ENCODE measurements at regions not wholly inside any gene's neighbourhood (a gene's known extent, or its start where the extent isn't known, plus 50 kb on each side); places are given as distances from the start of the nearest gene placed in this dataset.

DNA sequence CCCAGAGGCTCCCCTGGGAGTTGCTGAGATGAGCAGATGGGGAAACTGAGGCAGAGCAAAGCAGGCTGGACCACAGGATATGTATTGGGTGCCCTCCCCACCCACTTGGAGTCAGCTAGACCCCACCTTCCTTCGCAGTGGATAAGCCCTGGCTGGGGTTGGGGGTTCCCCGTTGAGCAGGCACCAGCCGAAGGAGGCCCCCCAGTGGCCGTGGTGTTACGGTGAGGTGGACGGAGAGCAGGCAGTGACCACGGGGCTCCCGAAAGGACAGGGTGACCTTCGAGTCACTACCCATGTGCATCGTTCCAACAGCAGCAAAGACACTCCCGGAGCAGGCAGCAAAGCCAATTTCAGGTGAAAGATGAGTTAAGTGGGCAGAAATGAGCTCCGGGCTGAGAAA, 62.4 kb upstream of the ADGRE5 start:
- no peaks in the 10 kb centered on the region for H3K9me2 ChIP-seq
- no peak overlapping the region for H3K27ac ChIP-seq (ENCODE audit: low read depth in 2 of 2, low read length in 1 of 2)
- no peaks in the 10 kb centered on the region for H3K79me2 ChIP-seq (ENCODE audit: insufficient read depth)
- WGBS (ENCODE audit: low lambda C conversion rate): 38% methylated on average over 12 of the region's 12 CpGs
- H3K27me3 ChIP-seq (ENCODE audit: insufficient read depth): no peaks in the 10 kb centered on the region
- H2AFZ ChIP-seq (ENCODE audit: low read depth): no peak overlapping the region
- H4K20me1 ChIP-seq (ENCODE audit: insufficient read depth): no peaks in the 10 kb centered on the region
- no peak overlapping the region for H3K4me2 ChIP-seq
- peak; percentile 64 for DNase-seq
- H3K36me3 ChIP-seq (replicated peaks in 1 of 2; ENCODE audit: control insufficient read depth in 1 of 2, insufficient read depth in 2 of 2, low read length in 1 of 2): no peaks in the 10 kb centered on the region
- H3K9me3 ChIP-seq: no peaks in the 10 kb centered on the region
- TF ChIP-seq, protein P1, sequence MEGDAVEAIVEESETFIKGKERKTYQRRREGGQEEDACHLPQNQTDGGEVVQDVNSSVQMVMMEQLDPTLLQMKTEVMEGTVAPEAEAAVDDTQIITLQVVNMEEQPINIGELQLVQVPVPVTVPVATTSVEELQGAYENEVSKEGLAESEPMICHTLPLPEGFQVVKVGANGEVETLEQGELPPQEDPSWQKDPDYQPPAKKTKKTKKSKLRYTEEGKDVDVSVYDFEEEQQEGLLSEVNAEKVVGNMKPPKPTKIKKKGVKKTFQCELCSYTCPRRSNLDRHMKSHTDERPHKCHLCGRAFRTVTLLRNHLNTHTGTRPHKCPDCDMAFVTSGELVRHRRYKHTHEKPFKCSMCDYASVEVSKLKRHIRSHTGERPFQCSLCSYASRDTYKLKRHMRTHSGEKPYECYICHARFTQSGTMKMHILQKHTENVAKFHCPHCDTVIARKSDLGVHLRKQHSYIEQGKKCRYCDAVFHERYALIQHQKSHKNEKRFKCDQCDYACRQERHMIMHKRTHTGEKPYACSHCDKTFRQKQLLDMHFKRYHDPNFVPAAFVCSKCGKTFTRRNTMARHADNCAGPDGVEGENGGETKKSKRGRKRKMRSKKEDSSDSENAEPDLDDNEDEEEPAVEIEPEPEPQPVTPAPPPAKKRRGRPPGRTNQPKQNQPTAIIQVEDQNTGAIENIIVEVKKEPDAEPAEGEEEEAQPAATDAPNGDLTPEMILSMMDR (IDR thresholded peaks at IDR 0.05): peak; percentile 37
- TF ChIP-seq RAD21 (IDR thresholded peaks at IDR 0.05; ENCODE audit: low read length) (peak; percentile 23; the same call in 1 of the 2 replicates), SMC3 (IDR thresholded peaks at IDR 0.05; ENCODE audit: low read depth, low read length) (peak; percentile 16; the same call in 1 of the 2 replicates), JUND (IDR thresholded peaks at IDR 0.05) (no peak)
- ChIA-PET CTCF (interaction anchor here (0.6 to 3.8 kb wide), 2 partner anchors 29 to 637 kb away, joined by 3 to 21 read pairs; no protein-coding TSS in a partner anchor), POLR2A (no interaction called here)
- no peaks in the 10 kb centered on the region for H3F3A ChIP-seq (replicated peaks; ENCODE audit: insufficient read depth)
- H3K9ac ChIP-seq: no peak overlapping the region
- H3K4me1 ChIP-seq (ENCODE audit: control insufficient read depth in 1 of 2, insufficient read depth in 2 of 2, low read depth in 1 of 2, low read length in 1 of 2): no peaks in the 10 kb centered on the region
- H3K4me3 ChIP-seq (ENCODE audit: low read depth in 2 of 2, low read length in 1 of 2): no peak overlapping the region

DNA sequence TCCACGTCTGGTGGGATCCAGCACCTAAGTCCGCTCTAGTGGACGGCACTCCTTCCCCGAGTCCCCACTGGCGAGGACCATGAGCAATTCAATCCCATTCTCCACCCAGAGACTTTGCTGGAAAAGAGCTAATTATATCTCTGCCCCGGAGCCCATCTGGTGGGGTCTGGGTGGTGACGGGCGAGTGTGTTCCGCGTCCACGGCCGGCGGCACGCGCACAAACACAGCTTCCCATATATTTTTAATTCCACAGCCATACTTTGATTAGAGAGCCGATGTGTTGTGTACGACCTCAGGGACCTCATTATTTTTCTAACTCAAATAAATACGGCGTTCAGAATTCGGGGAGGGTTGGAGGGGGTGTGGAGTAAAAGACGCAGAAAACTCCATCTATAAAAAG, 64.1 kb upstream of the ADGRE5 start:
- Histone ChIP-seq H3K36me3 (replicated peaks in 1 of 2; ENCODE audit: control insufficient read depth in 1 of 2, insufficient read depth in 2 of 2, low read length in 1 of 2) (no peaks in the 10 kb centered on the region), H3F3A (replicated peaks; ENCODE audit: insufficient read depth) (no peaks in the 10 kb centered on the region), H3K4me1 (ENCODE audit: control insufficient read depth in 1 of 2, insufficient read depth in 2 of 2, low read depth in 1 of 2, low read length in 1 of 2) (no peaks in the 10 kb centered on the region), H3K79me2 (ENCODE audit: insufficient read depth) (no peaks in the 10 kb centered on the region), H3K9me3 (no peaks in the 10 kb centered on the region), H4K20me1 (ENCODE audit: insufficient read depth) (no peaks in the 10 kb centered on the region), H3K4me3 (ENCODE audit: low read depth in 2 of 2, low read length in 1 of 2) (no peak overlapping the region), H3K4me2 (no peak overlapping the region), H2AFZ (ENCODE audit: low read depth) (no peak overlapping the region), H3K9me2 (no peaks in the 10 kb centered on the region), H3K9ac (no peak overlapping the region), H3K27ac (ENCODE audit: low read depth in 2 of 2, low read length in 1 of 2) (no peak overlapping the region), H3K27me3 (ENCODE audit: insufficient read depth) (no peaks in the 10 kb centered on the region)
- ChIA-PET CTCF (interaction anchor here (0.9 to 1.7 kb wide), 3 partner anchors 29 to 89 kb away, joined by 3 to 7 read pairs (median 5); no protein-coding TSS in a partner anchor), POLR2A (no interaction called here)
- WGBS (ENCODE audit: low lambda C conversion rate): 83% methylated on average over 21 of the region's 21 CpGs
- DNase-seq: no peak
- TF ChIP-seq MXI1 (IDR thresholded peaks at IDR 0.05; ENCODE audit: low read depth, low read length) (no peak), SMC3 (IDR thresholded peaks at IDR 0.05; ENCODE audit: low read depth, low read length) (no peak), TAF1 (IDR thresholded peaks at IDR 0.05; ENCODE audit: borderline replicate concordance, low read depth, low read length) (no peak), RCOR1 (IDR thresholded peaks at IDR 0.05; ENCODE audit: low read length) (no peak), RXRA (IDR thresholded peaks at IDR 0.05; ENCODE audit: borderline replicate concordance, low read depth) (no peak), POLR2AphosphoS5 (IDR thresholded peaks at IDR 0.05; ENCODE audit: low read depth, low read length) (no peak), GATA2 (CRISPR knock-in tag; IDR thresholded peaks at IDR 0.05) (no peak), FOSL2 (IDR thresholded peaks at IDR 0.05; ENCODE audit: borderline replicate concordance, low read depth) (no peak)
- TF ChIP-seq, protein P2, sequence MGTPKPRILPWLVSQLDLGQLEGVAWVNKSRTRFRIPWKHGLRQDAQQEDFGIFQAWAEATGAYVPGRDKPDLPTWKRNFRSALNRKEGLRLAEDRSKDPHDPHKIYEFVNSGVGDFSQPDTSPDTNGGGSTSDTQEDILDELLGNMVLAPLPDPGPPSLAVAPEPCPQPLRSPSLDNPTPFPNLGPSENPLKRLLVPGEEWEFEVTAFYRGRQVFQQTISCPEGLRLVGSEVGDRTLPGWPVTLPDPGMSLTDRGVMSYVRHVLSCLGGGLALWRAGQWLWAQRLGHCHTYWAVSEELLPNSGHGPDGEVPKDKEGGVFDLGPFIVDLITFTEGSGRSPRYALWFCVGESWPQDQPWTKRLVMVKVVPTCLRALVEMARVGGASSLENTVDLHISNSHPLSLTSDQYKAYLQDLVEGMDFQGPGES (IDR thresholded peaks at IDR 0.05; ENCODE audit: low read depth, low read length): no peak

Measured in SK-N-SH (cell line).